ENCODE measurements at regions not wholly inside any gene's neighbourhood (a gene's known extent, or its start where the extent isn't known, plus 50 kb on each side); places are given as distances from the start of the nearest gene placed in this dataset.

DNA sequence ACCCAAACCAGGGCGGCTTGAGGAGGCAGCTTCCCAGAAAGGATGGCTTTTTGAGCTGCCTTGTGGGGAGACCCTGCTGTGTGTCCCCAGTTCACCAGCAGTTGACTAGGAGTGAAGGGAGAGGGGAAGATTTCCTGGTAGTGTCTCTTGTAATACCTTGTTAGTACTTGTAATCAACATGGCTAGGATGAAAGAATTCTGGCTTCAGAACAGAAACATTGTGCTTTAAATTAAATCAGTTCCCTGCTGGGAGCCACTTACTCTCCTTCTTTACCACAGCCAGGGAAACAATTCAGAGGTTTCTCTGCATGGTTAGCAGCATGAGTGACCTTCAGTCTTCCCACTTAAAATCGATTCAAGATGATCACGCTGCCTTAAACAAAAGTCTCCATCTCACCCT is 525.4 kb upstream of the ID4 start:
- no peaks in the 10 kb centered on the region for H4K20me1 ChIP-seq (ENCODE audit: insufficient read depth)
- no peaks in the 10 kb centered on the region for H3K9me3 ChIP-seq (ENCODE audit: low read length)
- no peak for TF ChIP-seq SMC3 (conservative IDR thresholded peaks at IDR 0.05; ENCODE audit: poor library complexity)
- no peak for TF ChIP-seq TAF1 (IDR thresholded peaks at IDR 0.05; ENCODE audit: low read depth)
- no peak for TF ChIP-seq EP300 (conservative IDR thresholded peaks at IDR 0.05; ENCODE audit: poor library complexity, severe bottlenecking)
- TF ChIP-seq CTCF (IDR thresholded peaks at IDR 0.05; ENCODE audit: poor library complexity, severe bottlenecking), result no peak
- no peak for TF ChIP-seq EZH2 (IDR thresholded peaks at IDR 0.05; ENCODE audit: borderline replicate concordance, insufficient read depth, low read length, poor library complexity, severe bottlenecking)
- TF ChIP-seq MXI1 (conservative IDR thresholded peaks at IDR 0.05; ENCODE audit: poor library complexity, severe bottlenecking), result no peak
- TF ChIP-seq RAD21 (conservative IDR thresholded peaks at IDR 0.05), result no peak
- TF ChIP-seq POLR2AphosphoS5 (IDR thresholded peaks at IDR 0.05), result no peak
- TF ChIP-seq, protein P1, sequence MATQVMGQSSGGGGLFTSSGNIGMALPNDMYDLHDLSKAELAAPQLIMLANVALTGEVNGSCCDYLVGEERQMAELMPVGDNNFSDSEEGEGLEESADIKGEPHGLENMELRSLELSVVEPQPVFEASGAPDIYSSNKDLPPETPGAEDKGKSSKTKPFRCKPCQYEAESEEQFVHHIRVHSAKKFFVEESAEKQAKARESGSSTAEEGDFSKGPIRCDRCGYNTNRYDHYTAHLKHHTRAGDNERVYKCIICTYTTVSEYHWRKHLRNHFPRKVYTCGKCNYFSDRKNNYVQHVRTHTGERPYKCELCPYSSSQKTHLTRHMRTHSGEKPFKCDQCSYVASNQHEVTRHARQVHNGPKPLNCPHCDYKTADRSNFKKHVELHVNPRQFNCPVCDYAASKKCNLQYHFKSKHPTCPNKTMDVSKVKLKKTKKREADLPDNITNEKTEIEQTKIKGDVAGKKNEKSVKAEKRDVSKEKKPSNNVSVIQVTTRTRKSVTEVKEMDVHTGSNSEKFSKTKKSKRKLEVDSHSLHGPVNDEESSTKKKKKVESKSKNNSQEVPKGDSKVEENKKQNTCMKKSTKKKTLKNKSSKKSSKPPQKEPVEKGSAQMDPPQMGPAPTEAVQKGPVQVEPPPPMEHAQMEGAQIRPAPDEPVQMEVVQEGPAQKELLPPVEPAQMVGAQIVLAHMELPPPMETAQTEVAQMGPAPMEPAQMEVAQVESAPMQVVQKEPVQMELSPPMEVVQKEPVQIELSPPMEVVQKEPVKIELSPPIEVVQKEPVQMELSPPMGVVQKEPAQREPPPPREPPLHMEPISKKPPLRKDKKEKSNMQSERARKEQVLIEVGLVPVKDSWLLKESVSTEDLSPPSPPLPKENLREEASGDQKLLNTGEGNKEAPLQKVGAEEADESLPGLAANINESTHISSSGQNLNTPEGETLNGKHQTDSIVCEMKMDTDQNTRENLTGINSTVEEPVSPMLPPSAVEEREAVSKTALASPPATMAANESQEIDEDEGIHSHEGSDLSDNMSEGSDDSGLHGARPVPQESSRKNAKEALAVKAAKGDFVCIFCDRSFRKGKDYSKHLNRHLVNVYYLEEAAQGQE (IDR thresholded peaks at IDR 0.05; ENCODE audit: borderline replicate concordance), result no peak
- H3K27ac ChIP-seq (ENCODE audit: low read length), result peak overlapping the region; percentile 71
- H3K4me2 ChIP-seq (ENCODE audit: low read length), result no peak overlapping the region
- no peaks in the 10 kb centered on the region for H3K27me3 ChIP-seq (ENCODE audit: insufficient read depth, low read depth, low read length)
- no peaks in the 10 kb centered on the region for H3K79me2 ChIP-seq (replicated peaks; ENCODE audit: insufficient read depth, low read length)
- H3K9ac ChIP-seq (ENCODE audit: low read length), result peak overlapping the region; percentile 40
- H3K9me2 ChIP-seq (ENCODE audit: insufficient read depth, low read length), result no peaks in the 10 kb centered on the region
- H2AFZ ChIP-seq (ENCODE audit: low read depth, low read length), result peak overlapping the region; percentile 24
- peak overlapping the region; percentile 30 for H3K4me3 ChIP-seq (ENCODE audit: low read length)
- no peaks in the 10 kb centered on the region for H3F3A ChIP-seq (ENCODE audit: insufficient read depth, low read length, poor library complexity, severe bottlenecking)
- no peaks in the 10 kb centered on the region for H3K36me3 ChIP-seq (ENCODE audit: insufficient read depth, low read length)

DNA sequence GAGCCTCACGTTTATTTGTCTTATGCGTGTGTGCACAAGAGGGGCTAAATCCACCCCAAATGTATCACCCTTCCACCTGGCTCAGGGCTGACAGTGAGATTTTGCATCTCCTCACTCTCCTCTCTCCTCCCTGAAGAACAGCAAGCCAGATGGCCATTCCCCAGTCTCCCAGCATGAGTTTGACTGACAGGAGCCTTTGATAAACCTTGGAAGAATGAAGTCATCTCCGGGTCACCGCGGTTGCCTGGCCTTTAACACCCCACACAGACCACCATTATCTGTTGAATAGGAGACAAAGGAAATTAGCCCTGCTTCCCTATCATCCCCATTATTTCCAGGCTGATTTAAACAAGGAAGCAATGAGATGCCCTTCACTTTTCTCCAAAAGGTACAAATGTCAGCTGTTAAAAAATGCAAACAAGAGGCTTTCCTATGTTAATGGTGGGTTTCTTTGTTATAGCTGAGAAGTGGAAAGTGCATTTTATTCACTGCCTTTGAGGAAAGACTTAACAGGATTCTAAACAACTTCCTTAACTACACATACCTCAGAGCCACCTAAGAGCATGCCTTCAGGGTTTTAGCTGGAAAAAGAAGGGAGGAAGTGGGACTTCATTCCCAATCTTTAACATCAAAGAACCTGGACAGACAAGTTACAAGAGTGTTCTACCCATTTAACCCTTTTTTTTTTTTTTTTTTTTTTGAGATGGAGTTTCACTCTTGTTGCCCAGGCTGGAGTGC is 524.8 kb upstream of the ID4 start:
- H3K9me2 ChIP-seq (ENCODE audit: insufficient read depth, low read length), result no peaks in the 10 kb centered on the region
- TF ChIP-seq, protein P1 (IDR thresholded peaks at IDR 0.05; ENCODE audit: borderline replicate concordance), result no peak
- TF ChIP-seq MXI1 (conservative IDR thresholded peaks at IDR 0.05; ENCODE audit: poor library complexity, severe bottlenecking), result no peak
- no peak for TF ChIP-seq EZH2 (IDR thresholded peaks at IDR 0.05; ENCODE audit: borderline replicate concordance, insufficient read depth, low read length, poor library complexity, severe bottlenecking)
- no peak for TF ChIP-seq CTCF (IDR thresholded peaks at IDR 0.05; ENCODE audit: poor library complexity, severe bottlenecking)
- no peak for TF ChIP-seq SMC3 (conservative IDR thresholded peaks at IDR 0.05; ENCODE audit: poor library complexity)
- TF ChIP-seq EP300 (conservative IDR thresholded peaks at IDR 0.05; ENCODE audit: poor library complexity, severe bottlenecking), result no peak
- no peak for TF ChIP-seq RAD21 (conservative IDR thresholded peaks at IDR 0.05)
- no peak for TF ChIP-seq TAF1 (IDR thresholded peaks at IDR 0.05; ENCODE audit: low read depth)
- H3K36me3 ChIP-seq (ENCODE audit: insufficient read depth, low read length), result no peaks in the 10 kb centered on the region
- no peaks in the 10 kb centered on the region for H4K20me1 ChIP-seq (ENCODE audit: insufficient read depth)
- H3K27me3 ChIP-seq (ENCODE audit: insufficient read depth, low read depth, low read length), result no peaks in the 10 kb centered on the region
- no peaks in the 10 kb centered on the region for H3K9me3 ChIP-seq (ENCODE audit: low read length)
- H3F3A ChIP-seq (ENCODE audit: insufficient read depth, low read length, poor library complexity, severe bottlenecking), result no peaks in the 10 kb centered on the region
- no peak overlapping the region for H3K4me2 ChIP-seq (ENCODE audit: low read length)
- H3K27ac ChIP-seq (ENCODE audit: low read length), result peak overlapping the region; percentile 71
- peak overlapping the region; percentile 30 for H3K4me3 ChIP-seq (ENCODE audit: low read length)
- no peaks in the 10 kb centered on the region for H3K79me2 ChIP-seq (replicated peaks; ENCODE audit: insufficient read depth, low read length)
- peak overlapping the region; percentile 40 for H3K9ac ChIP-seq (ENCODE audit: low read length)
- peak overlapping the region; percentile 24 for H2AFZ ChIP-seq (ENCODE audit: low read depth, low read length)
